ENCODE measurements at regions not wholly inside any gene's neighbourhood (a gene's known extent, or its start where the extent isn't known, plus 50 kb on each side); places are given as distances from the start of the nearest gene placed in this dataset.

GRCh38 chr1:164225011-164225410, 334.0 kb upstream of the PBX1 start:
- TF ChIP-seq ZBTB7A (IDR thresholded peaks at IDR 0.05; ENCODE audit: low read depth) (no peak), MAX (IDR thresholded peaks at IDR 0.05) (no peak), CEBPB (IDR thresholded peaks at IDR 0.05) (no peak), YY1 (IDR thresholded peaks at IDR 0.05; ENCODE audit: low read depth) (no peak), TAF1 (IDR thresholded peaks at IDR 0.05; ENCODE audit: low read depth) (no peak), REST (IDR thresholded peaks at IDR 0.05; ENCODE audit: low read depth) (no peak), RAD21 (IDR thresholded peaks at IDR 0.05; ENCODE audit: low read depth) (no peak), FOXM1 (IDR thresholded peaks at IDR 0.05; ENCODE audit: borderline replicate concordance, low read depth) (no peak), USF1 (IDR thresholded peaks at IDR 0.05) (no peak)

GRCh38 chr1:164226977-164227376, 332.0 kb upstream of the PBX1 start:
- TF ChIP-seq RAD21 (IDR thresholded peaks at IDR 0.05; ENCODE audit: low read depth) = no peak
- TF ChIP-seq TCF12 (IDR thresholded peaks at IDR 0.05; ENCODE audit: low read depth) = no peak
- TF ChIP-seq CEBPB (IDR thresholded peaks at IDR 0.05) = no peak
- TF ChIP-seq USF1 (IDR thresholded peaks at IDR 0.05) = no peak
- no peak for TF ChIP-seq REST (IDR thresholded peaks at IDR 0.05; ENCODE audit: low read depth)
- no peak for TF ChIP-seq YY1 (IDR thresholded peaks at IDR 0.05; ENCODE audit: low read depth)
- no peak for TF ChIP-seq MAX (IDR thresholded peaks at IDR 0.05)
- TF ChIP-seq ZBTB7A (IDR thresholded peaks at IDR 0.05; ENCODE audit: low read depth) = no peak
- TF ChIP-seq EP300 (IDR thresholded peaks at IDR 0.05; ENCODE audit: borderline replicate concordance) = no peak
- TF ChIP-seq NFIC (IDR thresholded peaks at IDR 0.05) = no peak
- no peak for TF ChIP-seq FOXM1 (IDR thresholded peaks at IDR 0.05; ENCODE audit: borderline replicate concordance, low read depth)
- TF ChIP-seq TEAD4 (IDR thresholded peaks at IDR 0.05) = no peak
- TF ChIP-seq CREB1 (IDR thresholded peaks at IDR 0.05; ENCODE audit: low read depth) = no peak
- no peak for TF ChIP-seq EGR1 (IDR thresholded peaks at IDR 0.05)
- TF ChIP-seq TAF1 (IDR thresholded peaks at IDR 0.05; ENCODE audit: low read depth) = no peak

GRCh38 chr1:164228928-164229327, 330.1 kb upstream of the PBX1 start:
- TF ChIP-seq EP300 (IDR thresholded peaks at IDR 0.05; ENCODE audit: borderline replicate concordance) (no peak), EGR1 (IDR thresholded peaks at IDR 0.05) (no peak), TAF1 (IDR thresholded peaks at IDR 0.05; ENCODE audit: low read depth) (no peak), CEBPB (IDR thresholded peaks at IDR 0.05) (no peak), ZBTB7A (IDR thresholded peaks at IDR 0.05; ENCODE audit: low read depth) (no peak), USF1 (IDR thresholded peaks at IDR 0.05) (no peak), FOXM1 (IDR thresholded peaks at IDR 0.05; ENCODE audit: borderline replicate concordance, low read depth) (no peak), YY1 (IDR thresholded peaks at IDR 0.05; ENCODE audit: low read depth) (no peak), TCF12 (IDR thresholded peaks at IDR 0.05; ENCODE audit: low read depth) (no peak), RAD21 (IDR thresholded peaks at IDR 0.05; ENCODE audit: low read depth) (no peak), CREB1 (IDR thresholded peaks at IDR 0.05; ENCODE audit: low read depth) (no peak), REST (IDR thresholded peaks at IDR 0.05; ENCODE audit: low read depth) (no peak), TEAD4 (IDR thresholded peaks at IDR 0.05) (no peak), MAX (IDR thresholded peaks at IDR 0.05) (no peak), NFIC (IDR thresholded peaks at IDR 0.05) (no peak)

- TF ChIP-seq YY1 (IDR thresholded peaks at IDR 0.05; ENCODE audit: low read depth) = no peak
Observed at GRCh38 chr1:164233149-164233548, 325.8 kb upstream of the PBX1 start.
